K562 (cell line): ENCODE measurements at regions not wholly inside any gene's neighbourhood (a gene's known extent, or its start where the extent isn't known, plus 50 kb on each side); places are given as distances from the start of the nearest gene placed in this dataset.

ENCODE experiments used
- ARID1B ChIP-seq: fragments of 450-650 bp; IDR thresholded peaks from 2 replicates; pipeline ENCODE4 v1.6.1; 2016; ENCODE audit warnings: antibody characterized with exemption, mild to moderate bottlenecking, inconsistent platforms
- ATF1 ChIP-seq, 2 experiments: fragments of 450-650 bp in 1 of 2; IDR thresholded peaks; 2 replicates each; pipeline ENCODE4 v1.6.1; 2016; ENCODE audit warnings: missing compliant biosample characterization in 1 of 2, missing genetic modification characterization in 1 of 2
- BHLHE40 ChIP-seq: IDR thresholded peaks from 2 replicates; pipeline ENCODE4 v1.6.1; 2011; ENCODE audit warnings: low read length, improper control_type of control experiment
- CBFA2T3 ChIP-seq: fragments of 450-650 bp; IDR thresholded peaks from 2 replicates; pipeline ENCODE4 v1.6.1; 2017
- EP300 ChIP-seq: IDR thresholded peaks from 2 replicates; pipeline ENCODE4 v1.6.1; 2012; ENCODE audit warnings: low read length, improper control_type of control experiment
- FIP1L1 ChIP-seq: fragments of 200-400 bp; formaldehyde crosslinking; IDR thresholded peaks from 2 replicates; pipeline ENCODE4 v1.6.1; 2018; ENCODE audit warnings: mild to moderate bottlenecking, low read depth, low read length; ENCODE audit not compliant: poor library complexity, severe bottlenecking
- JUND ChIP-seq, 2 experiments: IDR thresholded peaks; 2 replicates in 1 of 2; 3 replicates in 1 of 2; pipeline ENCODE4 v1.6.1; 2011; ENCODE audit warnings: borderline replicate concordance in 2 of 2, low read depth in 2 of 2, low read length in 2 of 2, improper control_type of control experiment in 1 of 2, missing biosample characterization in 1 of 2, missing genetic modification characterization in 1 of 2, missing genetic modification reagents in 1 of 2
- KAT7 ChIP-seq: sonication (generic); formaldehyde crosslinking; IDR thresholded peaks from 2 replicates; pipeline ENCODE4 v1.8.0; 2022; ENCODE audit warnings: missing genetic modification reagents, mild to moderate bottlenecking, borderline replicate concordance
- KAT8 ChIP-seq: fragments of 450-650 bp; IDR thresholded peaks from 2 replicates; pipeline ENCODE4 v1.6.1; 2016; ENCODE audit warnings: low read depth, mild to moderate bottlenecking
- KDM4B ChIP-seq, 2 experiments: fragments of 450-650 bp in 1 of 2; sonication (generic) in 1 of 2; IDR thresholded peaks; 2 replicates each; pipeline ENCODE4 v1.6.1; 2016 to 2017; ENCODE audit warnings: borderline replicate concordance in 2 of 2, antibody characterized with exemption in 1 of 2, low read depth in 1 of 2, mild to moderate bottlenecking in 1 of 2
- KLF16 ChIP-seq: IDR thresholded peaks from 2 replicates; pipeline ENCODE4 v1.6.1; 2016; ENCODE audit warnings: antibody characterized with exemption
- MTA1 ChIP-seq: fragments of 450-650 bp; IDR thresholded peaks from 2 replicates; pipeline ENCODE4 v1.6.1; 2017; ENCODE audit warnings: borderline replicate concordance
- NELFE ChIP-seq: IDR thresholded peaks from 2 replicates; pipeline ENCODE4 v1.6.1; 2011; ENCODE audit warnings: mild to moderate bottlenecking; ENCODE audit not compliant: insufficient read depth, insufficient read length
- NFYB ChIP-seq: IDR thresholded peaks from 2 replicates; pipeline ENCODE4 v1.6.1; 2011; ENCODE audit warnings: mild to moderate bottlenecking, moderate library complexity; ENCODE audit not compliant: insufficient read length; ENCODE audit errors: extremely low read depth
- TAF9B ChIP-seq: fragments of 450-650 bp; IDR thresholded peaks from 2 replicates; pipeline ENCODE4 v1.6.1; 2018; ENCODE audit warnings: mild to moderate bottlenecking; ENCODE audit not compliant: partially characterized antibody
- TGIF2 ChIP-seq: sonication (generic); formaldehyde crosslinking; IDR thresholded peaks from 2 replicates; pipeline ENCODE4 v1.8.1; 2022; ENCODE audit warnings: mild to moderate bottlenecking, missing genetic modification reagents, moderate library complexity
- THRB ChIP-seq: fragments of 450-650 bp; formaldehyde crosslinking; conservative IDR thresholded peaks from 2 replicates; pipeline ENCODE4 v1.4.0; 2022; ENCODE audit warnings: mild to moderate bottlenecking, missing genetic modification characterization
- ZFP30 ChIP-seq: fragments of 250-450 bp; sonication (Bioruptor Pico); IDR thresholded peaks from 2 replicates; pipeline ENCODE4 v1.8.0; 2022; ENCODE audit warnings: moderate library complexity, mild to moderate bottlenecking, inconsistent platforms, borderline replicate concordance
- ZFPM2 ChIP-seq: fragments of 250-450 bp; sonication (Bioruptor Pico); IDR thresholded peaks from 2 replicates; pipeline ENCODE4 v1.5.1; 2022; ENCODE audit warnings: mild to moderate bottlenecking
- ZNF121 ChIP-seq: sonication (generic); formaldehyde crosslinking; conservative IDR thresholded peaks from 2 replicates; pipeline ENCODE4 v1.8.0; 2022; ENCODE audit warnings: missing genetic modification reagents
- ZNF436 ChIP-seq: fragments of 250-450, 450-650 bp; sonication (Bioruptor Pico); formaldehyde crosslinking; IDR thresholded peaks from 2 replicates; pipeline ENCODE4 v1.7.0; 2020; ENCODE audit warnings: mild to moderate bottlenecking
- ZNF445 ChIP-seq: fragments of 250-450 bp; sonication (Bioruptor Pico); IDR thresholded peaks from 2 replicates; pipeline ENCODE4 v1.4.0; 2020; ENCODE audit warnings: low read depth, mild to moderate bottlenecking, moderate library complexity
- TF ChIP-seq, protein P1 (sequence below): fragments of 250-450 bp; sonication (Bioruptor Pico); IDR thresholded peaks from 2 replicates; pipeline ENCODE4 v1.5.1; 2021; ENCODE audit warnings: mild to moderate bottlenecking
- TF ChIP-seq, protein P2 (sequence below): sonication (generic); formaldehyde crosslinking; IDR thresholded peaks from 2 replicates; pipeline ENCODE4 v1.9.0; 2022; ENCODE audit warnings: mild to moderate bottlenecking, missing genetic modification reagents
- TF ChIP-seq, protein P3 (sequence below): sonication (generic); IDR thresholded peaks from 2 replicates; pipeline ENCODE4 v1.6.1; 2016

- TF ChIP-seq, protein P1, sequence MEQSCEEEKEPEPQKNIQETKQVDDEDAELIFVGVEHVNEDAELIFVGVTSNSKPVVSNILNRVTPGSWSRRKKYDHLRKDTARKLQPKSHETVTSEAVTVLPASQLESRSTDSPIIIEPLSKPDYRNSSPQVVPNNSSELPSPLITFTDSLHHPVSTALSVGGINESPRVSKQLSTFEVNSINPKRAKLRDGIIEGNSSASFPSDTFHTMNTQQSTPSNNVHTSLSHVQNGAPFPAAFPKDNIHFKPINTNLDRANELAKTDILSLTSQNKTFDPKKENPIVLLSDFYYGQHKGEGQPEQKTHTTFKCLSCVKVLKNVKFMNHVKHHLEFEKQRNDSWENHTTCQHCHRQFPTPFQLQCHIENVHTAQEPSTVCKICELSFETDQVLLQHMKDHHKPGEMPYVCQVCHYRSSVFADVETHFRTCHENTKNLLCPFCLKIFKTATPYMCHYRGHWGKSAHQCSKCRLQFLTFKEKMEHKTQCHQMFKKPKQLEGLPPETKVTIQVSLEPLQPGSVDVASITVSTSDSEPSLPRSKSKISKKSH: no peak
- no peak for TF ChIP-seq ZNF445
- no peak for TF ChIP-seq FIP1L1
- no peak for TF ChIP-seq MTA1
- TF ChIP-seq ZFPM2 (CRISPR knock-in tag): no peak
- no peak for TF ChIP-seq ZFP30 (CRISPR knock-in tag)
- 0 out of 2 replicates have a peak, but pooled peaks have one; percentile 15 for TF ChIP-seq BHLHE40
- TF ChIP-seq ZNF436 (CRISPR knock-in tag): no peak
- 0 out of 2 replicates have a peak, but pooled peaks have one; percentile 10 for TF ChIP-seq CBFA2T3
- peak; percentile 18; the same call in 1 of the 2 replicates for TF ChIP-seq EP300
- no peak for TF ChIP-seq NFYB
- TF ChIP-seq, protein P2, sequence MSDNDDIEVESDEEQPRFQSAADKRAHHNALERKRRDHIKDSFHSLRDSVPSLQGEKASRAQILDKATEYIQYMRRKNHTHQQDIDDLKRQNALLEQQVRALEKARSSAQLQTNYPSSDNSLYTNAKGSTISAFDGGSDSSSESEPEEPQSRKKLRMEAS (CRISPR knock-in tag): no peak
- TF ChIP-seq TAF9B: no peak
- TF ChIP-seq, protein P3, sequence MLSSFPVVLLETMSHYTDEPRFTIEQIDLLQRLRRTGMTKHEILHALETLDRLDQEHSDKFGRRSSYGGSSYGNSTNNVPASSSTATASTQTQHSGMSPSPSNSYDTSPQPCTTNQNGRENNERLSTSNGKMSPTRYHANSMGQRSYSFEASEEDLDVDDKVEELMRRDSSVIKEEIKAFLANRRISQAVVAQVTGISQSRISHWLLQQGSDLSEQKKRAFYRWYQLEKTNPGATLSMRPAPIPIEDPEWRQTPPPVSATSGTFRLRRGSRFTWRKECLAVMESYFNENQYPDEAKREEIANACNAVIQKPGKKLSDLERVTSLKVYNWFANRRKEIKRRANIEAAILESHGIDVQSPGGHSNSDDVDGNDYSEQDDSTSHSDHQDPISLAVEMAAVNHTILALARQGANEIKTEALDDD: no peak
- TF ChIP-seq KLF16: no peak
- no peak for TF ChIP-seq ZNF121 (CRISPR knock-in tag)
- TF ChIP-seq KAT7 (CRISPR knock-in tag): no peak
- no peak for TF ChIP-seq TGIF2 (CRISPR knock-in tag)
- no peak for TF ChIP-seq NELFE
- peak; percentile 22; the same call in 1 of the 2 replicates for TF ChIP-seq ARID1B
- no peak for TF ChIP-seq THRB (CRISPR knock-in tag)
- TF ChIP-seq KDM4B (IDR thresholded peaks at IDR 0.05; ENCODE audit: borderline replicate concordance in 2 of 2, low read depth in 1 of 2): no peak
- no peak for TF ChIP-seq ATF1 (CRISPR knock-in tag; IDR thresholded peaks at IDR 0.05)
- no peak for TF ChIP-seq ATF1 (tag; IDR thresholded peaks at IDR 0.05)
- 0 out of 2 replicates have a peak, but pooled peaks have one; percentile 1 for TF ChIP-seq JUND (IDR thresholded peaks at IDR 0.05; ENCODE audit: borderline replicate concordance, low read depth, low read length)
- no peak; the same call in 2 of the 3 replicates for TF ChIP-seq JUND (tag; IDR thresholded peaks at IDR 0.05; ENCODE audit: borderline replicate concordance, low read depth, low read length)
- TF ChIP-seq KAT8: no peak
These were observed 63.7 kb upstream of the NLK start (continued) for GRCh38 chr17:27978689-27979175.
